ENCODE measurements at regions not wholly inside any gene's neighbourhood (a gene's known extent, or its start where the extent isn't known, plus 50 kb on each side); places are given as distances from the start of the nearest gene placed in this dataset.

DNA sequence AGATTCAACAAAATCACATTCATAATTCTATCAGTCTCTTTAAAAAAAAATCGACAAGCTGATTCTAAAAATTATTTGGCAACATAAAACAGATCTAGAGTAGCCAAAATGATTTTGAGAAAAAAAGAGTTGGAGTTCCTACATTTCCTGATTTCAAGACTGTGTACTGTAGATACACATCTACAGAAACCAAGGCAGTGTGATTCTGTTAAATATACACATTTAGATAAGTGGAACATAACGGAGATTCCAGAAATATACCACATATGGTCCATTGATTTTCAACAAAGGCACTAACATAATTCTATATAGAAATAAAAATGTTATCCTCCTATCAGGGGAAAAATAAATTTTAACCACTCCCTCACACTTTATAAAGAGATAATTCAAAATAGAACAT lies 467.0 kb downstream of the ADRA2A start:
- TF ChIP-seq, protein P1, sequence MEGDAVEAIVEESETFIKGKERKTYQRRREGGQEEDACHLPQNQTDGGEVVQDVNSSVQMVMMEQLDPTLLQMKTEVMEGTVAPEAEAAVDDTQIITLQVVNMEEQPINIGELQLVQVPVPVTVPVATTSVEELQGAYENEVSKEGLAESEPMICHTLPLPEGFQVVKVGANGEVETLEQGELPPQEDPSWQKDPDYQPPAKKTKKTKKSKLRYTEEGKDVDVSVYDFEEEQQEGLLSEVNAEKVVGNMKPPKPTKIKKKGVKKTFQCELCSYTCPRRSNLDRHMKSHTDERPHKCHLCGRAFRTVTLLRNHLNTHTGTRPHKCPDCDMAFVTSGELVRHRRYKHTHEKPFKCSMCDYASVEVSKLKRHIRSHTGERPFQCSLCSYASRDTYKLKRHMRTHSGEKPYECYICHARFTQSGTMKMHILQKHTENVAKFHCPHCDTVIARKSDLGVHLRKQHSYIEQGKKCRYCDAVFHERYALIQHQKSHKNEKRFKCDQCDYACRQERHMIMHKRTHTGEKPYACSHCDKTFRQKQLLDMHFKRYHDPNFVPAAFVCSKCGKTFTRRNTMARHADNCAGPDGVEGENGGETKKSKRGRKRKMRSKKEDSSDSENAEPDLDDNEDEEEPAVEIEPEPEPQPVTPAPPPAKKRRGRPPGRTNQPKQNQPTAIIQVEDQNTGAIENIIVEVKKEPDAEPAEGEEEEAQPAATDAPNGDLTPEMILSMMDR (IDR thresholded peaks at IDR 0.05), result no peak
- TF ChIP-seq POLR2A (IDR thresholded peaks at IDR 0.05) (no peak), EP300 (IDR thresholded peaks at IDR 0.05) (no peak)

All from sigmoid colon (tissue), 4 donors.